IPS-18a (cell line): ENCODE measurements at regions not wholly inside any gene's neighbourhood (a gene's known extent, or its start where the extent isn't known, plus 50 kb on each side); places are given as distances from the start of the nearest gene placed in this dataset.

ENCODE experiments used
- H3K27ac ChIP-seq: one replicate; pipeline ENCODE4 v1.5.1; 2013; ENCODE audit warnings: low read length
- H3K27me3 ChIP-seq: one replicate; pipeline ENCODE4 v1.6.1; 2013; ENCODE audit warnings: mild to moderate bottlenecking, low read length; ENCODE audit not compliant: control insufficient read depth, insufficient read depth
- H3K36me3 ChIP-seq: one replicate; pipeline ENCODE4 v1.6.1; 2013; ENCODE audit warnings: low read depth, low read length; ENCODE audit not compliant: control insufficient read depth
- H3K4me1 ChIP-seq: one replicate; pipeline ENCODE4 v1.6.1; 2013; ENCODE audit warnings: low read depth, low read length; ENCODE audit not compliant: control insufficient read depth
- H3K4me3 ChIP-seq: one replicate; pipeline ENCODE4 v1.5.1; 2013; ENCODE audit warnings: low read length
- H3K9ac ChIP-seq: one replicate; pipeline ENCODE4 v1.6.1; 2013; ENCODE audit warnings: mild to moderate bottlenecking, low read length, moderate library complexity
- H3K9me3 ChIP-seq: one replicate; pipeline ENCODE4 v1.6.1; 2013; ENCODE audit warnings: low read depth, low read length; ENCODE audit not compliant: control insufficient read depth

GRCh38 chr1:87599569-87599968 lies 270.9 kb downstream of the LMO4 start:
- peaks cover 3% of the 10 kb centered on the region for H3K4me1 ChIP-seq
- no peak overlapping the region for H3K9ac ChIP-seq
- no peaks in the 10 kb centered on the region for H3K36me3 ChIP-seq
- H3K4me3 ChIP-seq: no peak overlapping the region
- no peak overlapping the region for H3K27ac ChIP-seq
- no peaks in the 10 kb centered on the region for H3K27me3 ChIP-seq
- H3K9me3 ChIP-seq: no peaks in the 10 kb centered on the region

GRCh38 chr1:87600055-87600850 lies 271.6 kb downstream of the LMO4 start:
- H3K9me3 ChIP-seq: no peaks in the 10 kb centered on the region

GRCh38 chr1:87600854-87601253 lies 272.2 kb downstream of the LMO4 start:
- no peaks in the 10 kb centered on the region for H3K27me3 ChIP-seq
- H3K4me1 ChIP-seq: peaks cover 3% of the 10 kb centered on the region
- no peak overlapping the region for H3K9ac ChIP-seq
- H3K27ac ChIP-seq: no peak overlapping the region
- H3K9me3 ChIP-seq: no peaks in the 10 kb centered on the region
- H3K36me3 ChIP-seq: no peaks in the 10 kb centered on the region
- no peak overlapping the region for H3K4me3 ChIP-seq

More at GRCh38 chr1:87600055-87600850, 271.6 kb downstream of the LMO4 start:
- peaks cover 3% of the 10 kb centered on the region for H3K4me1 ChIP-seq
- no peaks in the 10 kb centered on the region for H3K36me3 ChIP-seq
- H3K27ac ChIP-seq: no peak overlapping the region
- no peak overlapping the region for H3K9ac ChIP-seq
- no peaks in the 10 kb centered on the region for H3K27me3 ChIP-seq
- no peak overlapping the region for H3K4me3 ChIP-seq

- Histone ChIP-seq H3K27me3 (no peaks in the 10 kb centered on the region), H3K27ac (no peak overlapping the region), H3K36me3 (no peaks in the 10 kb centered on the region), H3K4me3 (no peak overlapping the region), H3K4me1 (peaks cover 3% of the 10 kb centered on the region), H3K9ac (no peak overlapping the region), H3K9me3 (no peaks in the 10 kb centered on the region)
Measured at GRCh38 chr1:87603626-87604025, 274.9 kb downstream of the LMO4 start.

- H3K27me3 ChIP-seq: no peaks in the 10 kb centered on the region
- H3K9ac ChIP-seq: no peak overlapping the region
- H3K36me3 ChIP-seq: no peaks in the 10 kb centered on the region
- no peaks in the 10 kb centered on the region for H3K4me1 ChIP-seq
- no peak overlapping the region for H3K4me3 ChIP-seq
- H3K27ac ChIP-seq: no peak overlapping the region
- no peaks in the 10 kb centered on the region for H3K9me3 ChIP-seq
Measured at GRCh38 chr1:87612956-87613355, 284.3 kb downstream of the LMO4 start.

- Histone ChIP-seq H3K27me3 (no peaks in the 10 kb centered on the region), H3K9ac (no peak overlapping the region), H3K9me3 (no peaks in the 10 kb centered on the region), H3K27ac (no peak overlapping the region), H3K4me1 (no peaks in the 10 kb centered on the region), H3K4me3 (no peak overlapping the region), H3K36me3 (no peaks in the 10 kb centered on the region)
Measured at GRCh38 chr1:87615491-87615890, 286.8 kb downstream of the LMO4 start.

GRCh38 chr1:87615901-87616300 lies 287.2 kb downstream of the LMO4 start:
- H3K36me3 ChIP-seq: no peaks in the 10 kb centered on the region
- no peak overlapping the region for H3K4me3 ChIP-seq
- no peaks in the 10 kb centered on the region for H3K4me1 ChIP-seq
- no peak overlapping the region for H3K27ac ChIP-seq
- no peaks in the 10 kb centered on the region for H3K27me3 ChIP-seq
- no peaks in the 10 kb centered on the region for H3K9me3 ChIP-seq
- no peak overlapping the region for H3K9ac ChIP-seq

- Histone ChIP-seq H3K27ac (no peak overlapping the region), H3K9me3 (no peaks in the 10 kb centered on the region), H3K4me1 (no peaks in the 10 kb centered on the region), H3K4me3 (no peak overlapping the region), H3K27me3 (no peaks in the 10 kb centered on the region), H3K36me3 (no peaks in the 10 kb centered on the region), H3K9ac (no peak overlapping the region)
Measured at GRCh38 chr1:87620807-87621206, 292.1 kb downstream of the LMO4 start.

- Histone ChIP-seq H3K27me3 (no peaks in the 10 kb centered on the region), H3K27ac (no peak overlapping the region), H3K9ac (no peak overlapping the region), H3K36me3 (no peaks in the 10 kb centered on the region), H3K4me1 (no peaks in the 10 kb centered on the region), H3K9me3 (no peaks in the 10 kb centered on the region), H3K4me3 (no peak overlapping the region)
Measured at GRCh38 chr1:87629673-87630072, 301.0 kb downstream of the LMO4 start.

- H3K4me1 ChIP-seq: no peaks in the 10 kb centered on the region
- H3K9me3 ChIP-seq: peaks cover 3% of the 10 kb centered on the region
- no peak overlapping the region for H3K27ac ChIP-seq
Measured at GRCh38 chr1:87632232-87632631, 303.6 kb downstream of the LMO4 start.

GRCh38 chr1:87636198-87636892 lies 307.7 kb downstream of the LMO4 start:
- Histone ChIP-seq H3K27me3 (no peaks in the 10 kb centered on the region), H3K4me3 (no peak overlapping the region), H3K36me3 (no peaks in the 10 kb centered on the region), H3K9ac (no peak overlapping the region), H3K4me1 (no peaks in the 10 kb centered on the region), H3K9me3 (peaks cover 4% of the 10 kb centered on the region), H3K27ac (no peak overlapping the region)

More at GRCh38 chr1:87632232-87632631, 303.6 kb downstream of the LMO4 start:
- no peaks in the 10 kb centered on the region for H3K27me3 ChIP-seq
- H3K36me3 ChIP-seq: no peaks in the 10 kb centered on the region
- H3K9ac ChIP-seq: no peak overlapping the region
- H3K4me3 ChIP-seq: no peak overlapping the region

- H3K27me3 ChIP-seq: no peaks in the 10 kb centered on the region
- no peak overlapping the region for H3K4me3 ChIP-seq
- H3K36me3 ChIP-seq: no peaks in the 10 kb centered on the region
- H3K27ac ChIP-seq: no peak overlapping the region
- H3K9me3 ChIP-seq: peaks cover 4% of the 10 kb centered on the region
- H3K4me1 ChIP-seq: peaks cover 22% of the 10 kb centered on the region
- H3K9ac ChIP-seq: no peak overlapping the region
Measured at GRCh38 chr1:87638636-87639035, 310.0 kb downstream of the LMO4 start.
